Activated naive CD8-positive, alpha-beta T cell treated with anti-CD3 and anti-CD28 coated beads, Interleukin-2, amount 10 ng/mL, durations not matched to agents 7 days and 5 days (primary cell): ENCODE measurements at regions not wholly inside any gene's neighbourhood (a gene's known extent, or its start where the extent isn't known, plus 50 kb on each side); places are given as distances from the start of the nearest gene placed in this dataset.

Experiments
- ATAC-seq: fragments of 150-1000 bp; cut with Tn5 transposase; one replicate; pipeline ENCODE4 v1.10.0; 2021; ENCODE audit warnings: low read depth, moderate library complexity
- POLR2A ChIA-PET: fragments of 350-600 bp; sonication (Branson Sonifier 250); formaldehyde crosslinking; loops from one replicate; lab custom pipeline; 2021; ENCODE audit warnings: antibody characterized with exemption; lab: Charles Lee
- DNase-seq: peaks from one replicate; pipeline ENCODE4 v3.0.0; 2021
- H3K27ac Mint-ChIP-seq: one replicate; pipeline ENCODE4 v1.8.0; 2022; ENCODE audit warnings: mild to moderate bottlenecking, mixed read lengths
- H3K27me3 Mint-ChIP-seq: one replicate; pipeline ENCODE4 v1.8.0; 2022; ENCODE audit warnings: mild to moderate bottlenecking, moderate library complexity, mixed read lengths
- H3K36me3 Mint-ChIP-seq: one replicate; pipeline ENCODE4 v1.8.0; 2021; ENCODE audit warnings: mild to moderate bottlenecking, mixed read lengths
- H3K4me1 Mint-ChIP-seq: one replicate; pipeline ENCODE4 v1.8.0; 2021; ENCODE audit warnings: mixed read lengths
- H3K4me3 Mint-ChIP-seq: one replicate; pipeline ENCODE4 v1.8.0; 2022; ENCODE audit warnings: mild to moderate bottlenecking, moderate library complexity, mixed read lengths
- H3K9me3 Mint-ChIP-seq: one replicate; pipeline ENCODE4 v1.8.0; 2021; ENCODE audit warnings: mixed read lengths

- H3K27me3 Mint-ChIP-seq: peaks cover 13% of the 10 kb centered on the region
- no peak for ATAC-seq
- no peaks in the 10 kb centered on the region for H3K9me3 Mint-ChIP-seq
- no peaks in the 10 kb centered on the region for H3K36me3 Mint-ChIP-seq
- peaks cover 4% of the 10 kb centered on the region for H3K4me1 Mint-ChIP-seq
- peak overlapping the region; percentile 31 for H3K4me3 Mint-ChIP-seq
- POLR2A ChIA-PET: no interaction called here
- H3K27ac Mint-ChIP-seq: no peak overlapping the region
- no peak for DNase-seq
Observed at GRCh38 chr6:7468382-7469081, 72.9 kb upstream of the DSP start.

GRCh38 chr6:7469696-7470095 is 71.8 kb upstream of the DSP start:
- POLR2A ChIA-PET: no interaction called here

GRCh38 chr6:7471171-7471570 is 70.3 kb upstream of the DSP start:
- POLR2A ChIA-PET: no interaction called here
- Mint-ChIP-seq H3K27ac (no peak overlapping the region), H3K36me3 (no peaks in the 10 kb centered on the region), H3K4me1 (peaks cover 4% of the 10 kb centered on the region), H3K9me3 (no peaks in the 10 kb centered on the region), H3K4me3 (no peak overlapping the region), H3K27me3 (peaks cover 10% of the 10 kb centered on the region)
- no peak for DNase-seq
- ATAC-seq: no peak

More at GRCh38 chr6:7469696-7470095, 71.8 kb upstream of the DSP start:
- peaks cover 12% of the 10 kb centered on the region for H3K27me3 Mint-ChIP-seq
- no peak overlapping the region for H3K4me3 Mint-ChIP-seq
- DNase-seq (no peak), ATAC-seq (no peak)
- H3K36me3 Mint-ChIP-seq: no peaks in the 10 kb centered on the region
- H3K9me3 Mint-ChIP-seq: no peaks in the 10 kb centered on the region
- H3K27ac Mint-ChIP-seq: no peak overlapping the region
- H3K4me1 Mint-ChIP-seq: peaks cover 4% of the 10 kb centered on the region

- ATAC-seq (no peak), DNase-seq (no peak)
- Mint-ChIP-seq H3K9me3 (no peaks in the 10 kb centered on the region), H3K36me3 (no peaks in the 10 kb centered on the region), H3K27ac (no peak overlapping the region), H3K4me3 (no peak overlapping the region), H3K4me1 (peaks cover 3% of the 10 kb centered on the region), H3K27me3 (peaks cover 7% of the 10 kb centered on the region)
- POLR2A ChIA-PET: no interaction called here
Observed at GRCh38 chr6:7473805-7474719, 67.4 kb upstream of the DSP start.

GRCh38 chr6:7475081-7475480 is 66.4 kb upstream of the DSP start:
- no peak for ATAC-seq
- DNase-seq: no peak
- peaks cover 3% of the 10 kb centered on the region for H3K4me1 Mint-ChIP-seq

GRCh38 chr6:7479801-7480266 is 61.6 kb upstream of the DSP start:
- H3K4me1 Mint-ChIP-seq: no peaks in the 10 kb centered on the region
- no peak overlapping the region for H3K27ac Mint-ChIP-seq
- DNase-seq: no peak
- no peaks in the 10 kb centered on the region for H3K27me3 Mint-ChIP-seq
- H3K36me3 Mint-ChIP-seq: no peaks in the 10 kb centered on the region
- POLR2A ChIA-PET: interaction anchor here (0.6 kb wide), 1 partner anchor 214 kb away, joined by 3 read pairs; no protein-coding TSS in a partner anchor
- no peak overlapping the region for H3K4me3 Mint-ChIP-seq
- no peaks in the 10 kb centered on the region for H3K9me3 Mint-ChIP-seq
- no peak for ATAC-seq

More at GRCh38 chr6:7475081-7475480, 66.4 kb upstream of the DSP start:
- POLR2A ChIA-PET: no interaction called here
- H3K27ac Mint-ChIP-seq: no peak overlapping the region
- peaks cover 7% of the 10 kb centered on the region for H3K27me3 Mint-ChIP-seq
- H3K36me3 Mint-ChIP-seq: no peaks in the 10 kb centered on the region
- H3K4me3 Mint-ChIP-seq: no peak overlapping the region
- no peaks in the 10 kb centered on the region for H3K9me3 Mint-ChIP-seq

- H3K4me3 Mint-ChIP-seq: no peak overlapping the region
- no peaks in the 10 kb centered on the region for H3K36me3 Mint-ChIP-seq
- no peak overlapping the region for H3K27ac Mint-ChIP-seq
- ATAC-seq (no peak), DNase-seq (no peak)
- no peaks in the 10 kb centered on the region for H3K9me3 Mint-ChIP-seq
- peaks cover 12% of the 10 kb centered on the region for H3K27me3 Mint-ChIP-seq
- POLR2A ChIA-PET: no interaction called here
- H3K4me1 Mint-ChIP-seq: no peaks in the 10 kb centered on the region
Observed at GRCh38 chr6:7484666-7485065, 56.8 kb upstream of the DSP start.

GRCh38 chr6:7486951-7487350 is 54.5 kb upstream of the DSP start:
- H3K4me1 Mint-ChIP-seq: no peaks in the 10 kb centered on the region
- POLR2A ChIA-PET: no interaction called here
- ATAC-seq: no peak
- H3K9me3 Mint-ChIP-seq: no peaks in the 10 kb centered on the region
- peaks cover 16% of the 10 kb centered on the region for H3K27me3 Mint-ChIP-seq
- no peak overlapping the region for H3K4me3 Mint-ChIP-seq
- no peak for DNase-seq
- no peak overlapping the region for H3K27ac Mint-ChIP-seq
- no peaks in the 10 kb centered on the region for H3K36me3 Mint-ChIP-seq

GRCh38 chr6:7488494-7488893 is 53.0 kb upstream of the DSP start:
- no peak overlapping the region for H3K4me3 Mint-ChIP-seq
- no peaks in the 10 kb centered on the region for H3K4me1 Mint-ChIP-seq
- no peak for ATAC-seq
- peaks cover 22% of the 10 kb centered on the region for H3K27me3 Mint-ChIP-seq
- POLR2A ChIA-PET: no interaction called here
- H3K36me3 Mint-ChIP-seq: no peaks in the 10 kb centered on the region
- no peaks in the 10 kb centered on the region for H3K9me3 Mint-ChIP-seq
- DNase-seq: no peak
- H3K27ac Mint-ChIP-seq: no peak overlapping the region

- Mint-ChIP-seq H3K4me1 (no peaks in the 10 kb centered on the region), H3K27ac (no peak overlapping the region), H3K4me3 (no peak overlapping the region), H3K27me3 (peaks cover 27% of the 10 kb centered on the region), H3K36me3 (no peaks in the 10 kb centered on the region), H3K9me3 (no peaks in the 10 kb centered on the region)
- DNase-seq (no peak), ATAC-seq (no peak)
- POLR2A ChIA-PET: no interaction called here
Observed at GRCh38 chr6:7489376-7489775, 52.1 kb upstream of the DSP start.
